GM18507 (cell line): ENCODE measurements at regions not wholly inside any gene's neighbourhood (a gene's known extent, or its start where the extent isn't known, plus 50 kb on each side); places are given as distances from the start of the nearest gene placed in this dataset.
"Not testable (repeated sequence)": the region's sequence is repeated elsewhere in the genome, so short reads cannot be mapped to it uniquely, and the experiment has no call there.

Source experiments
- DNase-seq: peaks from one replicate; pipeline ENCODE4 v3.0.0; 2011; ENCODE audit warnings: low read depth; ENCODE audit not compliant: insufficient read length; ENCODE audit errors: extremely low spot score
- FAIRE-seq: peaks from 2 replicates; lab custom pipeline; 2011; peaks lifted over from hg19 to GRCh38; lab: Jason Lieb, UNC

GRCh38 chr14:101087614-101088394 lies 184.3 kb upstream of the RTL1 start:
- FAIRE-seq = no peak
- DNase-seq = no peak

GRCh38 chr14:101088395-101088667 lies 184.8 kb upstream of the RTL1 start:
- DNase-seq = no peak
- no peak for FAIRE-seq

GRCh38 chr14:101088714-101089113 lies 185.2 kb upstream of the RTL1 start:
- no peak for DNase-seq
- no peak for FAIRE-seq

- not testable (repeated sequence) for FAIRE-seq
These were observed 187.0 kb upstream of the RTL1 start for GRCh38 chr14:101090478-101090877.

GRCh38 chr14:101090976-101091375 lies 187.5 kb upstream of the RTL1 start:
- FAIRE-seq (no peak), DNase-seq (no peak)

More at GRCh38 chr14:101090478-101090877, 187.0 kb upstream of the RTL1 start:
- DNase-seq = not testable (repeated sequence)

- FAIRE-seq = not testable (repeated sequence)
These were observed 191.4 kb upstream of the RTL1 start for GRCh38 chr14:101094916-101095315.

GRCh38 chr14:101096551-101096950 lies 193.0 kb upstream of the RTL1 start:
- no peak for FAIRE-seq

More at GRCh38 chr14:101094916-101095315, 191.4 kb upstream of the RTL1 start:
- not testable (repeated sequence) for DNase-seq

GRCh38 chr14:101097109-101097793 lies 193.7 kb upstream of the RTL1 start:
- FAIRE-seq (no peak), DNase-seq (no peak)

More at GRCh38 chr14:101096551-101096950, 193.0 kb upstream of the RTL1 start:
- DNase-seq = no peak

GRCh38 chr14:101098177-101098576 lies 194.7 kb upstream of the RTL1 start:
- DNase-seq (no peak), FAIRE-seq (no peak)

GRCh38 chr14:101098641-101099040 lies 195.1 kb upstream of the RTL1 start:
- no peak for DNase-seq

GRCh38 chr14:101101456-101102056 lies 198.0 kb upstream of the RTL1 start:
- DNase-seq (no peak), FAIRE-seq (no peak)

More at GRCh38 chr14:101098641-101099040, 195.1 kb upstream of the RTL1 start:
- no peak for FAIRE-seq

GRCh38 chr14:101102875-101103274 lies 199.4 kb upstream of the RTL1 start:
- DNase-seq = no peak
- FAIRE-seq = no peak

- DNase-seq (no peak), FAIRE-seq (no peak)
These were observed 199.9 kb upstream of the RTL1 start for GRCh38 chr14:101103321-101103901.

- DNase-seq (no peak), FAIRE-seq (no peak)
These were observed 201.0 kb upstream of the RTL1 start for GRCh38 chr14:101104485-101104884.

- no peak for DNase-seq
- FAIRE-seq = no peak
These were observed 201.5 kb upstream of the RTL1 start for GRCh38 chr14:101105045-101105444.

- DNase-seq (no peak), FAIRE-seq (no peak)
These were observed 205.2 kb upstream of the RTL1 start for GRCh38 chr14:101108579-101109346.

GRCh38 chr14:101109347-101109638 lies 205.8 kb upstream of the RTL1 start:
- DNase-seq (no peak), FAIRE-seq (no peak)

GRCh38 chr14:101109981-101110728 lies 206.6 kb upstream of the RTL1 start:
- FAIRE-seq = no peak
- no peak for DNase-seq
